ENCODE measurements at regions not wholly inside any gene's neighbourhood (a gene's known extent, or its start where the extent isn't known, plus 50 kb on each side); places are given as distances from the start of the nearest gene placed in this dataset.

DNA sequence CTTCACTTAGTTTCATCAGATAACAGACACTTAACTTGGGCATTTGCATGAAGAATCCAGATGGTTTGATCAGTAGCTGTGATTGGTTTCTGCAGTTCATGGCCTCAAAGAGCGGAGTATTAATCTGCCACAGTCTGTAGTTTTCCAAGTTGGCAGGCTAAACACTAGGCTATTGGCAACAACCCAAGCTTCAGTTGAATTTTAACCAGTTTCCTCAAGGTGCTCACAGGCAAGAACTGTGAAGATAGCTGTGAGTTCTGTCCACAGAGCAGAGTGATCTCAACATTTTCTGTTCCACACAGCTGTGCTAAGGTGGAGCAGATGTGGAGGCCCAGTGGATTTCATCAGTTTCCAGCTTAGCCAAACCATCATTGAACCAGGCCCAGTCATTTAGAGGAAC is 469.5 kb upstream of the LINC00305 start:
- ChIA-PET POLR2A (interaction anchor here (0.6 kb wide), 1 partner anchor 295 kb away, joined by 3 read pairs; no protein-coding TSS in a partner anchor), CTCF (no interaction called here)
- H3K36me3 Mint-ChIP-seq = 0 out of 2 replicates have a peak, but pooled peaks cover 3% of the 10 kb centered on the region
- TF ChIP-seq ZBTB43 (CRISPR knock-in tag; IDR thresholded peaks at IDR 0.05) = no peak
- TF ChIP-seq E2F4 (CRISPR knock-in tag; IDR thresholded peaks at IDR 0.05; ENCODE audit: borderline replicate concordance, low read depth) = no peak
- TF ChIP-seq, protein P1, sequence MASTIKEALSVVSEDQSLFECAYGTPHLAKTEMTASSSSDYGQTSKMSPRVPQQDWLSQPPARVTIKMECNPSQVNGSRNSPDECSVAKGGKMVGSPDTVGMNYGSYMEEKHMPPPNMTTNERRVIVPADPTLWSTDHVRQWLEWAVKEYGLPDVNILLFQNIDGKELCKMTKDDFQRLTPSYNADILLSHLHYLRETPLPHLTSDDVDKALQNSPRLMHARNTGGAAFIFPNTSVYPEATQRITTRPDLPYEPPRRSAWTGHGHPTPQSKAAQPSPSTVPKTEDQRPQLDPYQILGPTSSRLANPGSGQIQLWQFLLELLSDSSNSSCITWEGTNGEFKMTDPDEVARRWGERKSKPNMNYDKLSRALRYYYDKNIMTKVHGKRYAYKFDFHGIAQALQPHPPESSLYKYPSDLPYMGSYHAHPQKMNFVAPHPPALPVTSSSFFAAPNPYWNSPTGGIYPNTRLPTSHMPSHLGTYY (CRISPR knock-in tag; IDR thresholded peaks at IDR 0.05) = no peak
- DNase-seq (ENCODE audit: low spot score) (no peak), ATAC-seq (no peak)
- no peaks in the 10 kb centered on the region; the same call in 1 of the 2 replicates for H3K27me3 Mint-ChIP-seq (ENCODE audit: low read depth)
- no peak overlapping the region for H3K27ac Mint-ChIP-seq
- no peak overlapping the region for H3K4me3 Mint-ChIP-seq
- peaks cover 10% of the 10 kb centered on the region for H3K9me3 Mint-ChIP-seq
- H3K4me1 Mint-ChIP-seq = peaks cover 16% of the 10 kb centered on the region

GRCh38 chr18:64615021-64615420 is 466.1 kb upstream of the LINC00305 start:
- Mint-ChIP-seq H3K27ac (no peak overlapping the region), H3K27me3 (ENCODE audit: low read depth) (no peaks in the 10 kb centered on the region), H3K4me1 (peaks cover 12% of the 10 kb centered on the region), H3K9me3 (peaks cover 13% of the 10 kb centered on the region), H3K36me3 (no peaks in the 10 kb centered on the region), H3K4me3 (no peak overlapping the region)
- DNase-seq (ENCODE audit: low spot score) (no peak), ATAC-seq (no peak)
- TF ChIP-seq HMGA2 (CRISPR knock-in tag; IDR thresholded peaks at IDR 0.05) (no peak), MAX (CRISPR knock-in tag; IDR thresholded peaks at IDR 0.05) (no peak), MLX (CRISPR knock-in tag; IDR thresholded peaks at IDR 0.05) (no peak), ARID4B (CRISPR knock-in tag; IDR thresholded peaks at IDR 0.05; ENCODE audit: borderline replicate concordance) (no peak), TEAD4 (CRISPR knock-in tag; IDR thresholded peaks at IDR 0.05) (no peak)
- POLR2A ChIA-PET = no interaction called here
- CTCF ChIA-PET = no interaction called here

- Mint-ChIP-seq H3K27me3 (ENCODE audit: low read depth) (no peaks in the 10 kb centered on the region), H3K4me3 (no peak overlapping the region), H3K27ac (no peak overlapping the region), H3K4me1 (peaks cover 12% of the 10 kb centered on the region), H3K9me3 (peaks cover 18% of the 10 kb centered on the region), H3K36me3 (peaks cover 5% of the 10 kb centered on the region)
- DNase-seq (ENCODE audit: low spot score) = no peak
- TF ChIP-seq, protein P2, sequence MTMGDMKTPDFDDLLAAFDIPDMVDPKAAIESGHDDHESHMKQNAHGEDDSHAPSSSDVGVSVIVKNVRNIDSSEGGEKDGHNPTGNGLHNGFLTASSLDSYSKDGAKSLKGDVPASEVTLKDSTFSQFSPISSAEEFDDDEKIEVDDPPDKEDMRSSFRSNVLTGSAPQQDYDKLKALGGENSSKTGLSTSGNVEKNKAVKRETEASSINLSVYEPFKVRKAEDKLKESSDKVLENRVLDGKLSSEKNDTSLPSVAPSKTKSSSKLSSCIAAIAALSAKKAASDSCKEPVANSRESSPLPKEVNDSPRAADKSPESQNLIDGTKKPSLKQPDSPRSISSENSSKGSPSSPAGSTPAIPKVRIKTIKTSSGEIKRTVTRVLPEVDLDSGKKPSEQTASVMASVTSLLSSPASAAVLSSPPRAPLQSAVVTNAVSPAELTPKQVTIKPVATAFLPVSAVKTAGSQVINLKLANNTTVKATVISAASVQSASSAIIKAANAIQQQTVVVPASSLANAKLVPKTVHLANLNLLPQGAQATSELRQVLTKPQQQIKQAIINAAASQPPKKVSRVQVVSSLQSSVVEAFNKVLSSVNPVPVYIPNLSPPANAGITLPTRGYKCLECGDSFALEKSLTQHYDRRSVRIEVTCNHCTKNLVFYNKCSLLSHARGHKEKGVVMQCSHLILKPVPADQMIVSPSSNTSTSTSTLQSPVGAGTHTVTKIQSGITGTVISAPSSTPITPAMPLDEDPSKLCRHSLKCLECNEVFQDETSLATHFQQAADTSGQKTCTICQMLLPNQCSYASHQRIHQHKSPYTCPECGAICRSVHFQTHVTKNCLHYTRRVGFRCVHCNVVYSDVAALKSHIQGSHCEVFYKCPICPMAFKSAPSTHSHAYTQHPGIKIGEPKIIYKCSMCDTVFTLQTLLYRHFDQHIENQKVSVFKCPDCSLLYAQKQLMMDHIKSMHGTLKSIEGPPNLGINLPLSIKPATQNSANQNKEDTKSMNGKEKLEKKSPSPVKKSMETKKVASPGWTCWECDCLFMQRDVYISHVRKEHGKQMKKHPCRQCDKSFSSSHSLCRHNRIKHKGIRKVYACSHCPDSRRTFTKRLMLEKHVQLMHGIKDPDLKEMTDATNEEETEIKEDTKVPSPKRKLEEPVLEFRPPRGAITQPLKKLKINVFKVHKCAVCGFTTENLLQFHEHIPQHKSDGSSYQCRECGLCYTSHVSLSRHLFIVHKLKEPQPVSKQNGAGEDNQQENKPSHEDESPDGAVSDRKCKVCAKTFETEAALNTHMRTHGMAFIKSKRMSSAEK (CRISPR knock-in tag; IDR thresholded peaks at IDR 0.05; ENCODE audit: borderline replicate concordance) = no peak
- TF ChIP-seq ZNF138 (CRISPR knock-in tag; conservative IDR thresholded peaks at IDR 0.05) (no peak), TEAD4 (CRISPR knock-in tag; IDR thresholded peaks at IDR 0.05) (no peak), CBFB (CRISPR knock-in tag; IDR thresholded peaks at IDR 0.05; ENCODE audit: low read depth) (no peak), FOXP4 (CRISPR knock-in tag; IDR thresholded peaks at IDR 0.05) (no peak)
- TF ChIP-seq, protein P3, sequence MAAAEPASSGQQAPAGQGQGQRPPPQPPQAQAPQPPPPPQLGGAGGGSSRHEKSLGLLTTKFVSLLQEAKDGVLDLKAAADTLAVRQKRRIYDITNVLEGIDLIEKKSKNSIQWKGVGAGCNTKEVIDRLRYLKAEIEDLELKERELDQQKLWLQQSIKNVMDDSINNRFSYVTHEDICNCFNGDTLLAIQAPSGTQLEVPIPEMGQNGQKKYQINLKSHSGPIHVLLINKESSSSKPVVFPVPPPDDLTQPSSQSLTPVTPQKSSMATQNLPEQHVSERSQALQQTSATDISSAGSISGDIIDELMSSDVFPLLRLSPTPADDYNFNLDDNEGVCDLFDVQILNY (CRISPR knock-in tag; IDR thresholded peaks at IDR 0.05) = no peak
- ATAC-seq = no peak
- ChIA-PET POLR2A (no interaction called here), CTCF (no interaction called here)
Measured at GRCh38 chr18:64614446-64614845, 465.6 kb upstream of the LINC00305 start.
